ENCODE measurements at regions not wholly inside any gene's neighbourhood (a gene's known extent, or its start where the extent isn't known, plus 50 kb on each side); places are given as distances from the start of the nearest gene placed in this dataset.

GRCh38 chr1:181391301-181391900 is 91.9 kb upstream of the CACNA1E start:
- no peak for DNase-seq

DNA sequence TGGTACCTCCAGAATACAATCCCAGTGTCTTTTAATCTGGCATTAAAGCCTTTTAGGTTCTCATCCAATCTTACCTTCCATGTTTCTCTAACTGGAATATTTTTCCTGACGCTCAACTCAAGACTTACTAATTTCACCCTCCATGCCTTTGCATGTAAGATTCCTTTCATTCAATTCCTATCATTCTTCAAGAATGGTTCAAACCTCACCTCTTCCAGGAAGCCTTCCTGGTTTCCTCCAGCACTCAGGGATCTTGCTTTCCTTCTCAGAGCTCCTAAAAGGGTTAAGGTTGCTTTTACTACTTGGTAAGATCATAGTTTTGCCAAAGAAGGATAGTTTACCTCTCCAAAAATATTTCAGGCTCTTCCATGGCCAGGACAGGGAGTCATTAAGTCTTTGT is 91.2 kb upstream of the CACNA1E start:
- no peak for DNase-seq

DNA sequence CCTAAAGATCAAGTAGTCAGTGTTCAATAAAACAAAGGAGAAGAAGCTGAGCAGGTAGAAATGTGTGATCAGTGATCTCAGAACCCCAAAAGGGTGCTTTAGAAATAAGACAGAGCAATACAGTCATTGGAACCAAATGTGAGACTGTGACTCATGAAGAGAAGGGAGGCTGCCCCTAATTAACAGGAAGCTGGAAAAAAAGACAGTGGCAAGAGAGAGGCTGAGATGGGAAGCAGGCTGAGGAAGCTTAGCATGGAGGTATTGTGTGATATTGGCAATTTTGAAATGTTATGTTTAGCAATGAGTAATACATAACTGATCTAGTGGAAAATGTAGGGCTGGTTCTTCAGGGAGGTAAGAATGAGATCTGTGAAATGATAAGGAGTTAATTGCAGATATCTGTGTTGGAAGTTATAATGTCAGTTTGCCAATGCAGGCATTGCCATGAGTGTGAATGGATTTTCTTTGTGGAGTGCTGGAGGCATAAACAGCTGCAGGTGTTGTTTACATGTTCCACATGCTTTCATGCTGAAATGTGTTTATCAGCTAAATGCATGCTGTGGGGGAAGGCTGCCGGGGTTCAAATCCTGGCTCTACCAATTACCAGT is 90.6 kb upstream of the CACNA1E start:
- DNase-seq, result no peak

- no peak for DNase-seq
Observed at GRCh38 chr1:181394766-181395165, 88.6 kb upstream of the CACNA1E start.

DNA sequence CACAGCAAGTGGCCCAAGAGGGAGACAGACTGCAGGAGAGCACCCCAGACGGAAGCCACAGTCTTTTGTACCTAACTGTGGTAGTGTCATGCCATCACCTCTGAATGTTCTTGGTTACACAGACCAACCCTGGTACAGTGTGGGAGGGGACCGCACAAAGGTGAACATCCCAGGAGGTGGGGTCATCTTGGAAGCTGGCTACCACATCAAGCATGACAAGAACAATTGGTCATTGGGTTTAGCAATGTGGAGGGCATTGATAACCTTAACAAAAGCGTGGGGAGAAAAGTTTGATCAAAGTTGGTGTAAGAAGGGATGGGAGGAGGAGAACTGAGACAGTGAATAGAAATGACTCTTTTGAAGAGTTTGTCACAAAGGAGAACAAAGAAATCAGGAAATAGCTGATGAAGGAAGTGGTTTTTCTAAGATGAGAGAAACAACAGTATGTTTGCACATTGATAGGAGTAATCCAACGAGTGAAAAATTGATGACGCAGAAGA is 87.1 kb upstream of the CACNA1E start:
- no peak for DNase-seq

DNA sequence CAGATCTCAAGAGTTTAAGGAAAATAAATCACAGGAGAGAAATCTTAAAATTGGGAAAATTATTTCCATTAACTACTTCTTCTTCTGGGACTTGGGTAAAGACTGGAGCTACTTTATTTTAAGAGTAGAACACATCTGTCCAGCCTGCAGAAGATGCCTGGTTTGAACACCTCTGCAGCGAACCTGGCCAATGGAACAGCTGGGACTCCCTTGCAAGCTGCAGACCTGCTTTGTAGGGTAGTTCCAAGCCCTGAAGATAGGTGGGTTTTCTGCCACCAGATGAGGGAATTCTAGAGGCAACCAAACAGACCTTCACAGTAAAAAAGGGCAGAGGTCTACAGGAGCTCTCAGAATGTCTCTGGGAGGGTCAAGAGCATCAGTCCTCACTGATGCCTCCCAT is 86.5 kb upstream of the CACNA1E start:
- DNase-seq, result no peak

GRCh38 chr1:181397845-181398244 is 85.5 kb upstream of the CACNA1E start:
- DNase-seq, result no peak

GRCh38 chr1:181398544-181398943 is 84.8 kb upstream of the CACNA1E start:
- no peak for DNase-seq

DNA sequence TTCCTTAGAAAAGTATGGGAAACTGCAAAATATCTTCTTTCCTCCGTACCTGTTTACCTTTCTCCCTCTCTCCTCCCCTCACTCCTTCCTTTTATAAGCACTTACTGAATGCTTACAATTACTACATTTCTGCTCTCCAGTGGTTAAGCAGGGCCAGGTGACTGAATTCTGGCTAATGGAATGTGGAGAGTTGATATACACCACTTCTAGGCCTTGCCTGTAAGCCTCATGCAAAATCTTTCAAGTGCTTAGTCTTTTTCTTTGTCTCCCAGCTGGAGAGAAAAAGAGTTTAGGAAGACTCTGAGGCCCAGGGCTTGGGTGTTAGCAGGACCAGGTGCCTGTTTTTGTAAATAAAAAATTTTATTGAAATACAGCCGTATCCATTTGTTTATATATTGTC is 77.7 kb upstream of the CACNA1E start:
- no peak for DNase-seq

- no peak for DNase-seq
Observed at GRCh38 chr1:181406989-181407388, 76.3 kb upstream of the CACNA1E start.

- DNase-seq, result no peak
Observed at GRCh38 chr1:181409981-181410380, 73.3 kb upstream of the CACNA1E start.

DNA sequence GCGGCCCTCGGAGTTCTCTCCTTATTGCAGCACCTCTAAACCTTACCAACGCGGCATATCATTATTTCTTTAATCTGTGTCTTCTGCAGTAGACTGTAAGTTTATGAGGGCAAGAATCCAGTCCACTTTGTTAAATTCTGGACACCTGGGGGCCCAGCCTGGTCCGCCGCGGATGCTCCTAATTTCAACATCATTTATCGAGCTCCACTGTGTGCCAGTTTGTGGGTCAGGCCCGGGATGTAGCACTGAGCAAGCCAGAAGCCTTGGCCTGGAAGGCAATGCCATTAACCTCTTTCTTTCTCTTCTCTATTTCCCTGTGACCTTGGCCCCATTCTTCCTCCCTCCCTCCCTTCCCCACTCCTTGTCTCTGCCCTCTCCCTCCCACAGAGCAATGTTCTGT is 70.6 kb upstream of the CACNA1E start:
- DNase-seq, result no peak

DNA sequence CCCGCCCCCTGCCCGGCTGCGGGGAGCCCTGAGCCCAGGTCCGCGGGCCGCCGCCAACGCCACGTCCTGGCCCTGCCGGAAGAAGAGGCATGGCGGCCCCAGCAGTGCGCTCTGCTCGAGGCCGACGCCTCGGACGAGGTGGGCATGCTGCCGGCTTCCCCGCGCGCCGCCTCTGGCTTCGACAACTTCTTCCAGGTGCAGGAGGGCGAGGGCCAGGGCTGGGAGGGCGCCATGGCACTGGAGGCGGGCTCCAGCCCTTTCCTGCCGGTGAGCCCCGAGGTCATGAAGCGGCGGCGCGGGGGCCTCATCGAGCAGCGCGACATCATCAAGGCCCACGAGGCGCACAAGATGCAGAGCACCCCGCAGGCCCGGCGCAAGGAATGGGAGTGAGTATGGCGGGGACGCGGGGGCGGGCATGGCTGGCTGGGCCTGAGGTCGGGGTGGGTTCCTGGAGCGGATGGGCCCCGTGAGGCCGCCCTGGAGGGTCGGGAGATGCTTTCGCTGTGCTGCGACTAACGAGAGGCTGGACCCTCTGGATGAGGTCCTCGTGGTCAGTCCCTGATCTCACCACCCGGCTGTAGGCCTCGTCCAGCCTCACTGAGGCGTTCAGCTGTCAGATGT is 70.0 kb upstream of the CACNA1E start:
- no peak for DNase-seq

- DNase-seq, result no peak
Observed at GRCh38 chr1:181413836-181414235, 69.5 kb upstream of the CACNA1E start.

GRCh38 chr1:181416268-181416860 is 67.0 kb upstream of the CACNA1E start:
- DNase-seq, result no peak

- no peak for DNase-seq
Observed at GRCh38 chr1:181417915-181418314, 65.4 kb upstream of the CACNA1E start.

GRCh38 chr1:181423301-181423918 is 59.9 kb upstream of the CACNA1E start:
- DNase-seq, result peak; percentile 40

- DNase-seq, result peak; percentile 78
Observed at GRCh38 chr1:181424786-181425403, 58.4 kb upstream of the CACNA1E start.

DNA sequence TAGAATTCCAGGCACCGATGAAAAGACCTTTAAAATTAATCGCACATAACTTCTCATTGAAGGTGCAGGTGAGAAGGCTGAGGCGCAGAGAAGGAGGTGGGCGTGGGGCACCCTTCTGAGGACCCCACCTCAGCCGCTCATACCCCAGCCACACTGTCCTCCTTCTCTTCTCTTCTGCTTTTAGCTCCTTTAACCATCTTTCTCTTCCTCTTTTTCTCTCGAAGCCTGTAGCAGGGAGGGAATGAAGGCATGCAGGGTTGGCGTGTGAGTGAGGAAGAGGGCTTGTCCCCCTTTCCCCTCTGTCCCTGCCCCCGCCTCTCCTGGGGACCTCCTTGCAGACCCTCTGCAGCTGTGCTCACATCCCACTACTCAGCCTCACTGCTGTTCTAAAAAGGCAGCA is 57.8 kb upstream of the CACNA1E start:
- no peak for DNase-seq

- no peak for DNase-seq
Observed at GRCh38 chr1:181429462-181429861, 53.9 kb upstream of the CACNA1E start.

- DNase-seq, result no peak
Observed at GRCh38 chr1:181430015-181430885, 53.1 kb upstream of the CACNA1E start.
